Urinary bladder (tissue), 3 donors: ENCODE measurements at regions not wholly inside any gene's neighbourhood (a gene's known extent, or its start where the extent isn't known, plus 50 kb on each side); places are given as distances from the start of the nearest gene placed in this dataset.

Experiments used
- DNase-seq: peaks from one replicate; pipeline ENCODE4 v3.0.0-alpha.2; 2015; ENCODE audit errors: extremely low spot score
- H3K27ac ChIP-seq: one replicate; pipeline ENCODE4 v1.5.1; 2013; ENCODE audit warnings: low read depth, mild to moderate bottlenecking, moderate library complexity
- H3K36me3 ChIP-seq: one replicate; pipeline ENCODE4 v1.6.1; 2013; ENCODE audit warnings: mild to moderate bottlenecking, moderate library complexity; ENCODE audit not compliant: insufficient read depth
- H3K4me1 ChIP-seq: one replicate; pipeline ENCODE4 v1.6.1; 2013; ENCODE audit warnings: mild to moderate bottlenecking, moderate library complexity; ENCODE audit not compliant: insufficient read depth
- H3K4me3 ChIP-seq: one replicate; pipeline ENCODE4 v1.5.1; 2013; ENCODE audit warnings: low read depth, low read length
- WGBS: extraction: QIAGEN DNeasy Blood & Tissue Kit; methylation state at CpG from one replicate; pipeline ENCODE4 v1.1.7; 2013; 5-methylcytosine and 5-hydroxymethylcytosine counted together
- donor health status: healthy with polysubstance abuse.
- donor health status: healthy.

DNA sequence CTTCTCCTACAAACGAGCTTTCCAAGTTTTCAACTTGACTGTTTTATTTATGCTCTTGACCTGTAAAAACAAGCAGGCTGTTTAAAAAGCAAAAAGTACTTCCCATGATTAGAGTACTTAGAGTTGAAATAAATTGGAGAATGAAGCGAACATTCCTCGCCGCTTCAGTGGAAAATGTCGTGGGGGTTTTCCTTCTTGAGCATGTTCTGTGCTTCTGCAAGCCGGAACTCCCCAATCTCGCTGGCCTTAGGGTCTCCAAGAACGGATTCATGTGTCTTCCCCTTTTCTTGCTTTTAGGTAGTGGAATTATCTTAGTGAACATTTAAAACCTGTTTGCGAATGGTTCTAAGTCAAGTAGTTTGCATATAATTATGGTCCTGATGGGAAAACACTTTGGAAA is 103.6 kb upstream of the ZNF536 start:
- Histone ChIP-seq H3K27ac (no peak overlapping the region), H3K36me3 (no peaks in the 10 kb centered on the region), H3K4me3 (peak overlapping the region; percentile 5), H3K4me1 (peaks cover 2% of the 10 kb centered on the region)
- DNase-seq = no peak
- 60% methylated on average over 9 of the region's 9 CpGs for WGBS

DNA sequence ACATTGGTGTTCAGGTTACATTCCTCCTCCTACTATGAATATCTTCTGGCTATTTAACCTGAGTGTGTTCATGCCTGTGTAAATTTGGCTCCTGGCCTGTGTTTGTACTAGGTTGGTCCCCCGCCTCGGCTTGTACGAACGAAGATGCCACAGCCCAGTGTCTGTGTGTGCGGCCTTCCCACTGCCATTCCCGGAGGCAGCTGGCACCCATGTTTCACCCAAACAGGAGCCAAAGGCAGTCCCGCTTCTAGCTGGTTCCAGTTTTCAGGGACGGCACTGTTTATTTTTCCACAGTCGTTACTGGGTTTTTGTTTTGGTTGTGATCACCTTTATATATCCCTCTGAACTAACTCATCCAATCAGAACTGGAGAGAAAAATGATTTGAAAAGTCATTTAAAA is 102.5 kb upstream of the ZNF536 start:
- H3K36me3 ChIP-seq = no peaks in the 10 kb centered on the region
- no peak overlapping the region for H3K27ac ChIP-seq
- DNase-seq = no peak
- H3K4me1 ChIP-seq = peaks cover 2% of the 10 kb centered on the region
- no peak overlapping the region for H3K4me3 ChIP-seq
- WGBS = 75% methylated on average over 9 of the region's 9 CpGs

DNA sequence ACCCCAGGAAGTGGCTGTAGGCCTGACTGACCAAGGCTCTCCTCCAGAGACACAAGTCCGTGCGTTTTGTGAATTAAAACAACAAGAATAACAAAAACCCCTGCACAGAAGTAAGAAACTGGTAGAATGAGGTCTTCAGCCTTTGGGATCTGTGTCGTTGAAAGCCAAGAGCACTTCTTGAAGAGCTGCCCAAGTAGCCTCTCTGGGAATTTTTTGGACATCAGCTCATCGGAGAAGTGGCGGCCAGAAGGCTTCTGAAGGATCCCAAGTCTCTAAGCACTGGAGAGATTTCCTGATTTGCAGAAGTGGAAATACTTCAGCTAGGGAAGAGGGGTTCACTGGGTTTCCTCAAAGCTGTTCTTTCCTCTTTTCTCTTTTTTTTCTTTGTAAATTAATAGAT is 100.4 kb upstream of the ZNF536 start:
- Histone ChIP-seq H3K27ac (no peak overlapping the region), H3K36me3 (no peaks in the 10 kb centered on the region), H3K4me3 (no peak overlapping the region), H3K4me1 (peaks cover 2% of the 10 kb centered on the region)
- DNase-seq = no peak
- 71% methylated on average over 5 of the region's 5 CpGs for WGBS

DNA sequence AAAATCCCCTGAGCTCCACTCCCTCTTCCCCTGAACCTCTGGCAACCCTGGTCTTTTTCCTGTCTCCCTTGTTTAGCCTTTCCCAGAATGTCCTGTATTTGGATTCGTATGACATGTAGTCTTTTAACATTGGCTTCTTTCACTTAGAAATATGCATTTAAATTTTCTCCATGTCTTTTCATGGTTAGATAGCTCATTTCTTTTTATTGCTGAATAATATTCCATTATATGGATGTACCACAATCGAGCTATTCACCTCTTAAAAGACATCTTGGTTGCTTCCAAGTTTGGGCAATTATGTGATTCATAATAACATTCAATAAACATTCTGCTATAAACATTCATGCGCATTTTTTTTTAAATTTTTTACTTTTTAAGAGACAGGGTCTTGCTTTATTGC is 99.6 kb upstream of the ZNF536 start:
- H3K36me3 ChIP-seq = no peaks in the 10 kb centered on the region
- no peak overlapping the region for H3K4me3 ChIP-seq
- no peak overlapping the region for H3K27ac ChIP-seq
- DNase-seq = no peak
- peaks cover 2% of the 10 kb centered on the region for H3K4me1 ChIP-seq
- WGBS = 87% methylated on average over 3 of the region's 3 CpGs

DNA sequence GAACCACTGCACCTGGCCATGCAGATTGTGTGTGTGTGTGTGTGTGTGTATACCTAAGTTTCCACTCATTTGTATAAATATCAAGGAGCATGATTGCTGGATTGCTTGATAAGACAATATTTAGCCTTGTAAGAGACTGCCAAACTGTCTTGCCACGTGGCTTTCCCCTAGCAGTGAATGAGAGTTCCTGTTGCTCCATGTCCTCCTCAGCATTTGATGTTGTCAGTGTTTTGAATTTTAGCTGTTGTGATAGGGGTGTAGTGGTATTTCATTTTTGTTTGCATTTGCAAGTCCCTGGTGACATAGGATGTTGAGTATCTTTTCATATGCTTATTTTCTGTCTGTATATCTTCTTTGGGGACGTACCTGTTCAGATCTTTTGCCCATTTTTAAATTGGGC is 99.0 kb upstream of the ZNF536 start:
- no peak for DNase-seq
- H3K27ac ChIP-seq = no peak overlapping the region
- 83% methylated on average over 2 of the region's 2 CpGs for WGBS
- no peak overlapping the region for H3K4me3 ChIP-seq
- H3K36me3 ChIP-seq = no peaks in the 10 kb centered on the region
- H3K4me1 ChIP-seq = peaks cover 2% of the 10 kb centered on the region

DNA sequence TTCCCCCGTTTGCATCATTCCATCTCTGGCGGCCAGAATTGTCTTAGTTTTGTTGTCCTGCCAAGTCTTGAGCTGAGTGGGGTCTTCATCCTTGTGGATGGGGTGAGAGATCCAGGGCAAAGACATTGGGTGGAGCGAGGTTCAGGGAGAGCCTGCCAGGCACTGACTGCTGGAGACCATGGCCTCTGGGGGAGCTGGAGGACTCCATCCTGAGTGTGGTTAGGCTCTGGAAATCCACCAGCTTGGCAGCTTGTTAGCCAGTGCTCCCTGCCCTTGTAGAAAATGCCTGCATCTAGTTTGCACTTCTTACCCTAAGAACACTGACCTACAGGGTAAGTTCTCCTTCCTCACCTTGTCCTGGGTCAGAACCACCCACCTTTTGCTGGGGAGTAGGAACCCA is 97.2 kb upstream of the ZNF536 start:
- no peak overlapping the region for H3K27ac ChIP-seq
- H3K36me3 ChIP-seq = no peaks in the 10 kb centered on the region
- 82% methylated on average over 3 of the region's 3 CpGs for WGBS
- no peak for DNase-seq
- H3K4me1 ChIP-seq = no peaks in the 10 kb centered on the region
- no peak overlapping the region for H3K4me3 ChIP-seq

DNA sequence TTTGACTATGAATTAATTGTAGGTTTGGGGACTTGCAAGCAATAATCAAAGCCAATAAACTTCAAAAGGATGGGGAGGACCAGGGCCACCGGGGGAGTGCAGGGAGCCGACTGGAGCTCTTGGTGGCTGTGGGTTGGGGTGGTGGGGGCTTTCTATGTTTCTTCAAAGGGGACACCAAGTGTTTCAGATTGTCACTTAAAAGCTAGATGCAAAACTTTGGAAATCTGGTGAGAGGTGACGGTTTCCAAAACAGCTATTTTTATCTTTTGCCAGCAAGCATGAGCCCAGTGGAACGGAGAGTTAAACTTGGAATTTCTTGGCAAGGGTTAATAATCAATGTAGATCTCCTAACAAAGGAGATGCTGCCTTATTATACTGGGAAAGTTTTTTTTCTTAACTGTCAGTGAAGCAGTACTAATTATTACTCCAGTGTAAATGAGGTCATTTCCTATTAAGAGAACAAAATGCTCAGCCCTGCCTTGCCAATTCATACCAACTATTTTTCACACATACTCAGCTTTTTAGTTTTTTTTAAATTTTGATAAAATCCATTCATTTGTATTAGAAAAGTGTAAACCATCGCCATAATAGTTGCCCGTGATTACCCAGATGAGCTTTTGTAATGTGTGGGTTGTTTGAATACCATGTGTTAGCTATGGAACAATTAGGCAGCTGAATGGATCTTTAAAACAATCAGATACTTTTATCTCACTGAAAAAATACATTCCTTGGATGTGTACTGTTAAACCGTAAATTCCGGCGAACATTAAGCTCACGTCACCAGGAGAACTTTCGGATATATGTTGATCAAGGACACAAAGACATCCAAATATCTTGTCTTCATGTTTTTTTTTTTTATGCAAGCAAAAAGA is 95.9 kb upstream of the ZNF536 start:
- H3K4me1 ChIP-seq = no peaks in the 10 kb centered on the region
- WGBS = 58% methylated on average over 11 of the region's 11 CpGs

DNA sequence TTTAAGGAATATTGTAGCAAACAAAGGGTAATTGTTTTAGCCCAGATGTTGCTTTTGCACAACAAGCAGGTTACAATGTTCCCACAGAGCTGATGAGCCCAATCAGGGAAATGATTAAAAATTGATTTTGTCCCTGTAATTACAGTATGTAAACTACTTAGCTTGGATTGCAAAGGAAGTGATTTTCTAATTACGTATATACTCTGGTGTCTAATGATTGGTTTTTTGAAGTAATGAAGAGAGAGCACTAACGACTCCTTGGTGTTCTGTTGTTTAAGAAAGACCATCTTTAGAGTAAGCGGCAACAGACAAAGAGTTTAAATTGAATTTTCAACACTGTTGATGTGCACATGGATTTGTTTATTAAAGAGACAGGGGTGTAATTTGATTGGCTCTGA is 95.3 kb upstream of the ZNF536 start:
- 80% methylated on average over 3 of the region's 3 CpGs for WGBS
- Histone ChIP-seq H3K27ac (no peak overlapping the region), H3K4me1 (no peaks in the 10 kb centered on the region), H3K36me3 (no peaks in the 10 kb centered on the region), H3K4me3 (no peak overlapping the region)
- DNase-seq = no peak

More for the DNA sequence above, 95.9 kb upstream of the ZNF536 start:
- Histone ChIP-seq H3K36me3 (no peaks in the 10 kb centered on the region), H3K4me3 (no peak overlapping the region), H3K27ac (no peak overlapping the region)
- DNase-seq = no peak

DNA sequence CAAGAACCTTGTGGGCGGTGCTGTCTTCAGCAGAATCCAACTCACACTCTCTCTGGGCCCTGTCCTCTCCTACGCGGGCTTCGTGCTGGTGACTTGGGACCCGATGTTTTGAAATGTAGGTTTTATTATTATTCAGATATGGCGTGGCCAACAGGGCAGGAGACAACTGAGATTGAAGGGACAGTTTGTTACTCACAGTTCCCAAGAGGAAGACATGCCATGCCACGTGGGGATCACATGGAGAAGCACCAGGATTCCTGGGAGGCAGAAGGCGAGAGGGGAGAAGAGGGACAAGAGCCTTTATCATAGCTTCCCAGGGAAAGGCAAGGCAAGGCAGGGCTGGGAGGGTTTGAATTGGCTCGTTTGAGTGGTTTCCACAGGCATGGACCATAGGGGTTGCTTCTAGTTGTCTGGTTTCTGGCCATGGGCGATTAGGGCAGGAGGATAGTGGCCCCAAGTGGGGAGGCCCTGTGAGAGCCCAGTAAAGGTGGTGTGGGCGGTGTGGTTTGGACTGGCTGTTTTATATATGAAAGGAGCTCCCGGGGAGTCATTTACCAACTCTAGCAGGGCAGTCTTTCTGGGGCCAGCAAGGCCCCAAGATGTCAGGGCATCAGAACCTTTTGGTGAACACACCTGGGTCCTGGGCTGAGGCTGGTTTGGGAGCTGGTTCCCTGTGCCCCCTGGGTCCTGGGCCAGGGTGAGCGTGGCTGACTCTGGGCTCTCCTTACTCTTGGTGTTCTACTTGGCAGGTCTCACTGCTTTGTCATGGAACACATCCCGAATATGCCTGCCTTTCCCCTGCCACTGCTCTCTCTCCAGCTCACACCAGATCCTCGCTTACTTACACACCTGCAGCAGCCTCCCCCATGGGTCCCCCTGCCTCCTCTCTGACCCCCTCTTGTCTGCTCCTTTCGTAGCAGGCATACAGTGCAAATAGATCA is 94.0 kb upstream of the ZNF536 start:
- Histone ChIP-seq H3K4me1 (no peaks in the 10 kb centered on the region), H3K4me3 (no peak overlapping the region), H3K36me3 (no peaks in the 10 kb centered on the region), H3K27ac (no peak overlapping the region)
- DNase-seq = no peak
- 90% methylated on average over 16 of the region's 16 CpGs for WGBS

DNA sequence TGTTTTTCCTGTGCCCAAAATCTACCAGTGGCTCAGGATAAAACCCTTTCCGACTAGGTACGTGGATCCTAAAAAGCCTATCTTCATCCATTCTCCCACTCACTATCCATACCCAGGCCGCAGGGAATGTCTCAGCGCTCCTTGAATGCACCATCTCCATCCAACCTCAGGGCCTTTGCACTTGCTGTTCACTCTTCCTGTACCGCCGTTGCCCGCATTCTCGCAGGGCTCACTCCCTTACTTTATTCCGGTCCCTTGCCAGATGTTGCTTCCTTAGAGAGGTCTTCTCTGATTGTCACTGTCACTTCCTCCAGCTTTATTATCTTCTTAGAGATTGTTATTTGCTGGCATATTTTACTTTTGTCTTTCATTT is 93.3 kb upstream of the ZNF536 start:
- H3K4me1 ChIP-seq = no peaks in the 10 kb centered on the region
- 97% methylated on average over 9 of the region's 9 CpGs for WGBS

DNA sequence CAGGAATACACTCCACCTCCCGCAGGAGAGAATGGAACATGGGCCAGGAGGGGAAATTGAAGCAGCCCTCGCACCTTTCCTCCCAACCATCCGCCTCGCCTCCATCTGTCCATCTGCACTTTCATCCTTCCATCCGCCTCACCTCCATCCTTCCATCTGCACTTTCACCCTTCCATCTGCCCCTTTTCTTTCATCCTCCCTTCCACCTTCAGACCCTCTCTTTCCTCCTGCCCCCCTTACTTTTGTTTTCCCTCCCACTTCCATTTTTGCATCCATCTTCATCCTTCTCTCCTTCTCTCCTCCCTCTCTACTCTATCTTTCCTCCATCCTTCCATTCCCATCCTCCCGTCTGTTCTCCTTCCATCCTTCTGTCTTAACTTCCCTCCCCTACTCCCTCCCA is 92.2 kb upstream of the ZNF536 start:
- Histone ChIP-seq H3K36me3 (no peaks in the 10 kb centered on the region), H3K27ac (no peak overlapping the region), H3K4me1 (no peaks in the 10 kb centered on the region), H3K4me3 (no peak overlapping the region)
- 84% methylated on average over 6 of the region's 6 CpGs for WGBS
- no peak for DNase-seq

More for the DNA sequence above, 93.3 kb upstream of the ZNF536 start:
- H3K4me3 ChIP-seq = no peak overlapping the region
- no peaks in the 10 kb centered on the region for H3K36me3 ChIP-seq
- DNase-seq = no peak
- H3K27ac ChIP-seq = no peak overlapping the region

DNA sequence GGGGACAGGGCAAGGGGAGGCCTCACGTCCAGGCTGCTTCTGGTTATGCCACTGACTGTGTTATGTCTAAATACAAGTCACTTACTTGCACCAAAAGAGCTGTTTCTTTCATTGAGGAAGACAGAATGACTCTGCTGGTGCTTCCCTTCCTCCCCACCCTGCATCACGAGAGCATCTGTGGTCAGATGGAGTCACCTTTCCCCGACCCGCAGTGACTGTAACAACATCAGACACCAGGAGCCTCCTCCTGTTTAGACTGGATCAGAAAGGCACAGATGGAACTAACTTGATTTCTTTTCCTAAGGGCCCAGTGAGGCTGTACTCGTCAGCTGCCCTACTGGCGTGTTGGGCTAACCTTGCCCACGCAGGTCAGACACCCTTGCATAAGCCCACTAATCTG is 90.3 kb upstream of the ZNF536 start:
- H3K27ac ChIP-seq = no peak overlapping the region
- DNase-seq = no peak
- H3K36me3 ChIP-seq = no peaks in the 10 kb centered on the region

DNA sequence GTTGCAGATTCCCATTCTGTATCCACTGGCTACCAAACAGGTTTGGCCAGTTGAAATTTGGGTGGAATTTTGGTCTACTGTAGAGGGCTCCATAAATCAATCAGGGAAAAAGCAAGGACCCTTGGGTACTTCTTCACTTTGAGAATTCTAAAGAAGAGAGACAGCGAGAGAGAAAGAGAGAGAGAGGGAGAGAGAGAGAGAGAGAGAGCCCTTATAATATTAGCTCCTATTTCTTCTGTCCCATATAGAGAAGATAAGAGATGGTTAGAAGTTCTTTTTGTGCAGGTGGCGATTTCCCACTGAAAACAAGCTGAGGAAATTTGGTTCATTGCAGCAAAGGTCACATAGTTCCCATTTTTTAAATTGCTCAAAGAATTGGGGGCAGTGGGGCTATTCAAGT is 88.6 kb upstream of the ZNF536 start:
- WGBS = 79% methylated on average over 2 of the region's 2 CpGs

More for the DNA sequence above, 90.3 kb upstream of the ZNF536 start:
- H3K4me1 ChIP-seq = no peaks in the 10 kb centered on the region
- no peak overlapping the region for H3K4me3 ChIP-seq
- 79% methylated on average over 7 of the region's 7 CpGs for WGBS

DNA sequence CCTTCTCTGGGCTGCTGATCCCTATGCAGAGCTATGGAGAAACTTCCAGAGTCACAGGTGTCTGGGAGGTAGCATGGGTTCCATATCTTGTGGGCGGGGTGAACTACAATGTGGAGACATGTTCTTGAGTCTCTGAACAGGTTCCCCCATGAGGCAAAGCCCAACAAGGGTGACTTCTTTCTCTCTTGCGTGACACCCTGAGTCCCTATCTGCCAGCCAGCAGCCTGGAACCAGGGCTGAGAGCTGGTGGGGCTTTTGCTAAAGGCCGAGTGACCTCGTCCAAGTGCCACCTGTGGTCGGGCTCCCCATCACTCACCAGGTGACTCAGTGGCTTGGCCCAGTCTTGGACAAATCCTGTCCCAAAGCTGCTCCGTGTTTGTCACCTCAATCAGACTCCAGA is 88.0 kb upstream of the ZNF536 start:
- Histone ChIP-seq H3K4me1 (no peaks in the 10 kb centered on the region), H3K36me3 (no peaks in the 10 kb centered on the region), H3K4me3 (no peak overlapping the region), H3K27ac (no peak overlapping the region)
- WGBS = 87% methylated on average over 6 of the region's 6 CpGs
- DNase-seq = no peak

More for the DNA sequence above, 88.6 kb upstream of the ZNF536 start:
- no peaks in the 10 kb centered on the region for H3K36me3 ChIP-seq
- no peak overlapping the region for H3K4me3 ChIP-seq
- H3K4me1 ChIP-seq = no peaks in the 10 kb centered on the region
- no peak for DNase-seq
- no peak overlapping the region for H3K27ac ChIP-seq
